ENCODE measurements at regions not wholly inside any gene's neighbourhood (a gene's known extent, or its start where the extent isn't known, plus 50 kb on each side); places are given as distances from the start of the nearest gene placed in this dataset.

DNA sequence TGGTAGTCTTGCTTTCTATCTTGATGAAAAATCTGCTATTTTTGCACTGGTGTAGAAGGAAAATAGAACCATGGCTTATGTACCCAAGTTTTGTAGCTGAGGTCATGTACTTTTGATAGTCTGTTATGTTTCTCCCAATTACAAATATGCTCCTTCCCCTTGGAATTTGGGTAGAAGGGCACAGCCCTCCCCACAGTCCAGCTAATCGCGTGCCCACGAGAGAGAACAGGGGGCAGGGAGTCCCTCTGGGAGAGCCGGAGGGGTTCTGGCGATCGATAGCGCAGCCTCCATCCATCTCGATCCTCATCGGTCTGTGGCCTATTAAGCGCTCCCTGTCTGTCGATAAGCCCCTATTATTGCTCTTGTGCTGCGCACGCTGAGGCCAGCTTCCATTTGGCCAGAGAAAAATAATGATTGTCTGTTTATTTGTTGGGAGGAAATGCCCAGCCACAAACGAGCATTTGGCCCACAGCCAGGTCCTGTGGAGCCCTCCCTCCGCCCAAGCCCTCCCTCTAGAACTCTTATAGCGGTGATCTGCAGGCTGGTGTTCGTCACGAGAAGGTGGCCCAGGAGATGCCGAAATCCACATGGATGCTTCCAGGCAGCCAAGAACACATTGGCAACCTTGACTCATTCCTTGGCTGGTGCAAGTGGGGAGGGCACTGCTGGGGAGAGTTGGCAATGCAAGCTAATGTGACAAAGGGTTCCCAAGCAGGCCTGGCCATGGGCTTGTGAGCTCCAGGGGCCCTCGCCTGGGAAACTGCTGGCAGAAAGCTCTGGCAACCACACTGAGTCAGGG lies 134.7 kb upstream of the TNR start:
- H3K27ac Mint-ChIP-seq (ENCODE audit: unreplicated experiment) = no peak overlapping the region
- no peaks in the 10 kb centered on the region for H3K9me3 ChIP-seq (ENCODE audit: insufficient read depth, low read depth, low read length)
- FAIRE-seq = no peak
- no peak overlapping the region for H3K9ac ChIP-seq (ENCODE audit: low read length)
- no peaks in the 10 kb centered on the region for H3K4me1 Mint-ChIP-seq (ENCODE audit: low read depth, unreplicated experiment)
- no peak overlapping the region for H3K4me3 ChIP-seq (ENCODE audit: insufficient read depth, low read depth, low read length)
- no peak overlapping the region for H2AFZ ChIP-seq (ENCODE audit: low read depth, low read length)
- no peak for DNase-seq (ENCODE audit: low read depth)
- H4K20me1 ChIP-seq (ENCODE audit: insufficient read depth, low read length) = no peaks in the 10 kb centered on the region
- no peaks in the 10 kb centered on the region for H3K4me1 ChIP-seq (ENCODE audit: insufficient read depth, low read length)
- no peaks in the 10 kb centered on the region for H3K79me2 ChIP-seq (ENCODE audit: insufficient read depth, low read length)
- H3K27me3 Mint-ChIP-seq (ENCODE audit: low read depth, unreplicated experiment) = peaks cover 41% of the 10 kb centered on the region
- no peak overlapping the region for H3K4me2 ChIP-seq (ENCODE audit: low read length)
- no peaks in the 10 kb centered on the region for H3K27me3 ChIP-seq (ENCODE audit: insufficient read depth, low read length)
- H3K27ac ChIP-seq (ENCODE audit: low read depth, low read length) = no peak overlapping the region
- H3K4me3 Mint-ChIP-seq (ENCODE audit: unreplicated experiment) = no peak overlapping the region
- H3K9me3 Mint-ChIP-seq (ENCODE audit: unreplicated experiment) = no peaks in the 10 kb centered on the region
- TF ChIP-seq EZH2 (IDR thresholded peaks at IDR 0.05; ENCODE audit: insufficient read depth, low read length) = no peak
- TF ChIP-seq, protein P1, sequence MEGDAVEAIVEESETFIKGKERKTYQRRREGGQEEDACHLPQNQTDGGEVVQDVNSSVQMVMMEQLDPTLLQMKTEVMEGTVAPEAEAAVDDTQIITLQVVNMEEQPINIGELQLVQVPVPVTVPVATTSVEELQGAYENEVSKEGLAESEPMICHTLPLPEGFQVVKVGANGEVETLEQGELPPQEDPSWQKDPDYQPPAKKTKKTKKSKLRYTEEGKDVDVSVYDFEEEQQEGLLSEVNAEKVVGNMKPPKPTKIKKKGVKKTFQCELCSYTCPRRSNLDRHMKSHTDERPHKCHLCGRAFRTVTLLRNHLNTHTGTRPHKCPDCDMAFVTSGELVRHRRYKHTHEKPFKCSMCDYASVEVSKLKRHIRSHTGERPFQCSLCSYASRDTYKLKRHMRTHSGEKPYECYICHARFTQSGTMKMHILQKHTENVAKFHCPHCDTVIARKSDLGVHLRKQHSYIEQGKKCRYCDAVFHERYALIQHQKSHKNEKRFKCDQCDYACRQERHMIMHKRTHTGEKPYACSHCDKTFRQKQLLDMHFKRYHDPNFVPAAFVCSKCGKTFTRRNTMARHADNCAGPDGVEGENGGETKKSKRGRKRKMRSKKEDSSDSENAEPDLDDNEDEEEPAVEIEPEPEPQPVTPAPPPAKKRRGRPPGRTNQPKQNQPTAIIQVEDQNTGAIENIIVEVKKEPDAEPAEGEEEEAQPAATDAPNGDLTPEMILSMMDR (IDR thresholded peaks at IDR 0.05; ENCODE audit: insufficient read depth, low read depth, low read length) = no peak
- H3K36me3 ChIP-seq (ENCODE audit: insufficient read depth, low read length) = no peaks in the 10 kb centered on the region
- H3K36me3 Mint-ChIP-seq (ENCODE audit: low read depth, unreplicated experiment) = peaks cover 2% of the 10 kb centered on the region

DNA sequence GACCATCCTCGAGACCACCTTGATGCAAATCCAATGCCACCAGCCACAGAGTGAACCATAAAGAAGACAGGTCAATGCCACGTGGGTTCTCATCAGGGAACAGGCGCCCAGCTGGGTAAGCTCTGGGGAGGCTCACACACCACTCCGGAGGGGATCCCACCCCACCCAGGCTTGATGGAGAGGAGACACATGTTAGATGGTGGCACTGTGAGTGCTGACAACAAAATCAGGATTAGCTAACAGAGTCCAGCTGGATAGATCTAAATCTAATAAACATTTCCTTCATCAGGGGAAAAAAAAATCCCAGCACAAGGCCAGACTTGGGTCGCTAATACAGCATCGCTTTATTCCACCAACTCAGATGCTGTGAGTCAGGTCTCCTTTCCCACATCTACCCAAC lies 132.2 kb upstream of the TNR start:
- Mint-ChIP-seq H3K4me1 (ENCODE audit: low read depth, unreplicated experiment) (no peaks in the 10 kb centered on the region), H3K36me3 (ENCODE audit: low read depth, unreplicated experiment) (peaks cover 2% of the 10 kb centered on the region), H3K9me3 (ENCODE audit: unreplicated experiment) (no peaks in the 10 kb centered on the region), H3K27ac (ENCODE audit: unreplicated experiment) (no peak overlapping the region), H3K27me3 (ENCODE audit: low read depth, unreplicated experiment) (peaks cover 40% of the 10 kb centered on the region), H3K4me3 (ENCODE audit: unreplicated experiment) (no peak overlapping the region)
- Histone ChIP-seq H3K27me3 (ENCODE audit: insufficient read depth, low read length) (no peaks in the 10 kb centered on the region), H3K4me2 (ENCODE audit: low read length) (no peak overlapping the region), H3K79me2 (ENCODE audit: insufficient read depth, low read length) (no peaks in the 10 kb centered on the region), H3K9me3 (ENCODE audit: insufficient read depth, low read depth, low read length) (no peaks in the 10 kb centered on the region), H3K36me3 (ENCODE audit: insufficient read depth, low read length) (no peaks in the 10 kb centered on the region), H2AFZ (ENCODE audit: low read depth, low read length) (no peak overlapping the region), H3K9ac (ENCODE audit: low read length) (no peak overlapping the region), H4K20me1 (ENCODE audit: insufficient read depth, low read length) (no peaks in the 10 kb centered on the region), H3K4me1 (ENCODE audit: insufficient read depth, low read length) (no peaks in the 10 kb centered on the region), H3K27ac (ENCODE audit: low read depth, low read length) (no peak overlapping the region), H3K4me3 (ENCODE audit: insufficient read depth, low read depth, low read length) (no peak overlapping the region)
- no peak for FAIRE-seq
- no peak for TF ChIP-seq EZH2 (IDR thresholded peaks at IDR 0.05; ENCODE audit: insufficient read depth, low read length)
- TF ChIP-seq, protein P1 (IDR thresholded peaks at IDR 0.05; ENCODE audit: insufficient read depth, low read depth, low read length) = no peak
- DNase-seq (ENCODE audit: low read depth) = no peak

DNA sequence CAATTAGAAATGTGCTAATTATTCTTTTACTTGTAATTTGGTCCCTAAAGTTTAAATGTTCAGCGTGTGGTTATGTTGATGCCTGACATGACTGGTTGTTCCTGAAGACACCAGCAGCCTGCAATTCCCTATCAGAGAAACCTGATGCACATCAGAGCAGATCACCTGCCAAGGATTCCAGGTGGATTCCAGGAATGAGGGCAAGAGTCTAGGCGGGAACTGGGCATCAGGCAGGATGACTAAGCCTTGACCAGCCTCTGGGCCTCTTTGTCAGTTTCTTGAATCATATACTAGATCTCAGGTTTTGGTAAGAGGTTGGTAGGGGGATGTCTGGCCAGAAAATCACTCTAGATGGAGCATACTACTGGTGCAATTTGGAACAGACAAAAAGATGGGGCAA lies 130.7 kb upstream of the TNR start:
- Histone ChIP-seq H3K36me3 (ENCODE audit: insufficient read depth, low read length) (no peaks in the 10 kb centered on the region), H3K79me2 (ENCODE audit: insufficient read depth, low read length) (no peaks in the 10 kb centered on the region), H3K27ac (ENCODE audit: low read depth, low read length) (no peak overlapping the region), H3K4me1 (ENCODE audit: insufficient read depth, low read length) (no peaks in the 10 kb centered on the region), H4K20me1 (ENCODE audit: insufficient read depth, low read length) (no peaks in the 10 kb centered on the region), H3K9ac (ENCODE audit: low read length) (no peak overlapping the region), H3K4me2 (ENCODE audit: low read length) (no peak overlapping the region), H3K27me3 (ENCODE audit: insufficient read depth, low read length) (no peaks in the 10 kb centered on the region), H2AFZ (ENCODE audit: low read depth, low read length) (no peak overlapping the region), H3K4me3 (ENCODE audit: insufficient read depth, low read depth, low read length) (no peak overlapping the region), H3K9me3 (ENCODE audit: insufficient read depth, low read depth, low read length) (no peaks in the 10 kb centered on the region)
- no peaks in the 10 kb centered on the region for H3K36me3 Mint-ChIP-seq (ENCODE audit: low read depth, unreplicated experiment)
- peaks cover 2% of the 10 kb centered on the region for H3K9me3 Mint-ChIP-seq (ENCODE audit: unreplicated experiment)
- no peak overlapping the region for H3K27ac Mint-ChIP-seq (ENCODE audit: unreplicated experiment)
- H3K27me3 Mint-ChIP-seq (ENCODE audit: low read depth, unreplicated experiment) = peaks cover 46% of the 10 kb centered on the region
- no peak for TF ChIP-seq EZH2 (IDR thresholded peaks at IDR 0.05; ENCODE audit: insufficient read depth, low read length)
- TF ChIP-seq, protein P1 (IDR thresholded peaks at IDR 0.05; ENCODE audit: insufficient read depth, low read depth, low read length) = no peak
- FAIRE-seq (no peak), DNase-seq (ENCODE audit: low read depth) (no peak)
- no peaks in the 10 kb centered on the region for H3K4me1 Mint-ChIP-seq (ENCODE audit: low read depth, unreplicated experiment)
- H3K4me3 Mint-ChIP-seq (ENCODE audit: unreplicated experiment) = no peak overlapping the region
